ENCODE measurements at regions not wholly inside any gene's neighbourhood (a gene's known extent, or its start where the extent isn't known, plus 50 kb on each side); places are given as distances from the start of the nearest gene placed in this dataset.

GRCh38 chr2:7289697-7290096, 372.5 kb downstream of the RNF144A start:
- TF ChIP-seq POLR2AphosphoS5 (IDR thresholded peaks at IDR 0.05; ENCODE audit: low read depth, low read length) (no peak), REST (IDR thresholded peaks at IDR 0.05; ENCODE audit: insufficient read depth in 1 of 2, low read depth in 2 of 2, low read length in 2 of 2) (no peak), TAF1 (IDR thresholded peaks at IDR 0.05; ENCODE audit: borderline replicate concordance, insufficient read depth, low read length) (no peak), FOXP2 (optimal IDR thresholded peaks at IDR 0.05; ENCODE audit: borderline replicate concordance, extremely low read depth, extremely low read length, insufficient read depth) (no peak)
